ENCODE measurements at regions not wholly inside any gene's neighbourhood (a gene's known extent, or its start where the extent isn't known, plus 50 kb on each side); places are given as distances from the start of the nearest gene placed in this dataset.

- DNase-seq (ENCODE audit: low read depth): no peak
Measured at GRCh38 chr2:16278421-16279200, 338.3 kb downstream of the MYCN start.

- DNase-seq (ENCODE audit: low read depth): no peak
Measured at GRCh38 chr2:16277117-16277516, 336.8 kb downstream of the MYCN start.

DNA sequence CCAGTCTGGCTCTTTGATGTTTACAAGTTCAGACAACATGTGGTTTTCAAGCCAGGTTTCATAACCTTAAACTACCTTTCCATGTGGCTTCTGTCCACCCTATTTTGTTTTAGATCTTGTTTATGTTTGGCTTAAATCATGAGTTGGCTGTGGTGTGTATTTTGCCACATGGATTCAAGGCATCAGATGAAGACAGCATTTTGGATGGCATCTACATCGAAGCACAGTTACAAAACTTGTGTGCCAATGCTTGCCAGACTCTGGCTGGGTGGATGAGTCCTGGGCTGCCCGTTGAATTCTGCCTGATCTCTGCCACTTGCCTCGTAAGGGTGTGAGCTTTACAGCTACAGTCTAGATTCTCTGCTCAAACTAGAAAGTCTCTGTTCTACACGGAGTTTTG is 335.3 kb downstream of the MYCN start:
- no peak for DNase-seq (ENCODE audit: low read depth)

GRCh38 chr2:16275131-16275530 is 334.8 kb downstream of the MYCN start:
- DNase-seq (ENCODE audit: low read depth): no peak

- no peak for DNase-seq (ENCODE audit: low read depth)
Measured at GRCh38 chr2:16273111-16273510, 332.8 kb downstream of the MYCN start.

- DNase-seq (ENCODE audit: low read depth): no peak
Measured at GRCh38 chr2:16272038-16272788, 331.9 kb downstream of the MYCN start.

DNA sequence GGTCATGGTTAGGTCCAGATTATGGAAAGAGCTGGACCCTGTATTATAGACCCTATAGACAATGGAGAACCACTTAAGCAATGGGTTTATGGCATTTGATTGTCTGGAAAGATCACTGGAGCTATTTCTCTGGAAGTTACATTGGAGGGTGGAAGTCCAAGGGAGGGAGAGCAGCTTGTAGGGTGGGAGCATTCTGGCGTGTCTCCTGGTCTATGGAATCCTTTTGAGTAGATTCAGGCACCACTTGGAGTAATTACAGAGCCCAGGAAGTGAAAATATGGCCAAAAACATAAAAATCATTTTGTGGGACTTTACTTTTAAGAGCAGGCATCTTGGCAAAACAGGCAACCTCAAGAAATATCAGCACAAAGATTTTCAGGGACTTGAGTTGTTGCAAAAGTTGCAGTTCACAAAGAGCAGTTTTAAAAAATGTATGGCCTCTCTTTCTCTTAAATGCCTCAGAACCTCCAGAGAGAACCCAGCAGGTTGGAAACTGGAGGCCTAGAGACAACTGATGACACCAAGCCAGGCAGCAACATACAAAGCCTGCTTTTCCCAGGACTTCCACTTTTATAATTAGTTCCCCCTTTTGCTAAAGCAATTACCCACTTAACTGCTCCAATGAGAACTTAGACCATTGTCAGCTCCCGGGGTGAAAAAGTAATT is 331.0 kb downstream of the MYCN start:
- no peak for DNase-seq (ENCODE audit: low read depth)

GRCh38 chr2:16270441-16270840 is 330.1 kb downstream of the MYCN start:
- DNase-seq (ENCODE audit: low read depth): no peak

- no peak for DNase-seq (ENCODE audit: low read depth)
Measured at GRCh38 chr2:16268301-16269000, 328.1 kb downstream of the MYCN start.

DNA sequence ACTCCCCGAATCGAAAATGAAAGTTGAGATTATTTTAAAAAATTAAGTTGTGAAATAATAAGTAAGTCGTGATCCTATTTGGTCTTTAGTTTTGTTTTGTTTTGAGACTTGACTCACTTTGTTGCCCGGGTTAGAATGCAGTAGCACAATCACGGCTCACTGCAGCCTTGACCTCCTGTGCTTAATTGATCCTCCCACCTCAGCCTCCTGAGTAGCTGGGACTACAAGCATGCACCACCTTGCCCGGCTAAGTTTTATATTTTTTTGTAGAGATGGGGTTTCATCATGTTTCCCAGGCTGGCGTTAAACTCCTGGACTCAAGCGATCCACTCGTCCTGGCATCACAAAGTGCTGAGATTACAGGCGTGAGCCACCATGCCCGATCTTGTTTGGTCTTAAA is 326.2 kb downstream of the MYCN start:
- DNase-seq (ENCODE audit: low read depth): no peak

- no peak for DNase-seq (ENCODE audit: low read depth)
Measured at GRCh38 chr2:16264931-16265540, 324.7 kb downstream of the MYCN start.

DNA sequence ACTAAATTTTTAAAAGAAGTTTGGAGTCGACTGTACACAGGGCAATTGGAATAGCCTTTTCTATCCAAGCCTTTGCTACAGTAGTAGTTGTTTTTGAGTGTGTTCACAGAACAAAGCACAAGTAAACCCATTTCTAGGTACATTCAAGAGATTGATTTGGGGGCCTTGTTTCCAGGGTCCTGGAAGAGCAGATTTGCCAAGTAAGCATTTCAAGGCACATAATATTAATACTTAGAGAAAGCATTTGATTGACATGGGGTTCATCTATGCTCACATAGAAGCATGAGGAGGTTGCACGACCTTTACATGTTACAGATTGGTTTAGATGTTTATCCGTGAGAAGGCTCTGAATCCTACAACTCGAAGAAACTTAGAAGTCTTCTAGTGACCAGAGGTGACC is 324.1 kb downstream of the MYCN start:
- DNase-seq (ENCODE audit: low read depth): no peak

DNA sequence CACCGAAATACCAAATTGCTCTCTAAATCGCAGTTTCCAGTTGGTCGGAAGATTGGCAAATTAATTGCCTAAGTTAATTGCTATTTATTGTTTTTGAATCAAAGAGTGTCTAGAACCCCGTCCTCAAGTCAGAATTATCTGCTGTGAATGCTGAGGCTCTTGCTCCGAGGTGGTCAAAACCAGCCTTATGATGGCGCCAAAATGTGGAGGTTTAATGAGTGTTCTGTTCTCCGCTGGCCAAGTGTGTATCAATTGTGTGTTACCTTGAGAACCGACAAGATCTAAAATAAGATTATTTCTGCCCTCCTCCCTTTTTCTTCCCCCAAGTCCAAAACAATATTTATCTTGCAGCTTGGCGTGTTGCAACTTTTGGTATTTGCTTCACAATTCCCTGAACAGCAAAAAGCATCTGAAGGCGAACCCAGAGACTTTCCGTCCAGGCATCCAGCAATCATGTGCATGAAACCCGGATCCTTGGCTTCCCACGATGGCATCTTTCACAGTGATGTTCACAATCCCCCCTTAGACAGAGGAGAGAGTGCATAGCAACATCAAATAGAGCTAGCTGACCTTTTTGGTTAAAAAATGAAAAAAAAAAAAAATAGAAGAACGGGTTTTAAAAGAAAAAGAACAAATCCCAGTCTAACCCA is 323.0 kb downstream of the MYCN start:
- no peak for DNase-seq (ENCODE audit: low read depth)

DNA sequence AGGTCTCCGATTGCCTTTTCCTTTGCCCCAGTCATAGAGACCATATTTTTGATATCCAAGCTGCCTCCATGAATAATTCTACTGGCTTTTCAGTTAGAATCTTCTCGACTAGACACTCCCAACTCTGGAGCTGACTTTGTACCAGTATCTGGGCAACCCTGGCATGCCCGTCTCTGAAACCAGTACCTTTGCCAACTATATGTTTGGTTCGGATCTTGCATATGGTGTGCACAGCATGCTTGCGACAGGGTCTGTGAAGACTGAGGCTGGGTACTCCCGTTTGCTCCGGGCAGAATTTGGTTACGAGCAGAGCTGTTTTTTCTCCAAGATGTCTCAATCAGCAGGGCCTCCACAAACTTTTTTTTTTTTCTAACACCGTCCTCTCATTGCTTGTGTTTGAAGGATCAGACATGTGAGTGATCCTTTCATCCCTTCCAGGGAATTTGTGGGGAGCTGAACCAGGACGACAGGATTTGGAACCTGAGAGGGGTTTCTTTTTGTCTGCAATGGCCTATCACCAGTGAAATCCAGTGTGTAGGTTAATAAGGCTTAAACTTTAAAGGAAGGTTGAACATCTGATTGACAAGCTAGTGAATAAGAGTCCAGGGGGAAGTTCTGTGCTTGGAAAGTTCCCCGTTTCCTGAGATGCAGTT is 322.3 kb downstream of the MYCN start:
- DNase-seq (ENCODE audit: low read depth): no peak

DNA sequence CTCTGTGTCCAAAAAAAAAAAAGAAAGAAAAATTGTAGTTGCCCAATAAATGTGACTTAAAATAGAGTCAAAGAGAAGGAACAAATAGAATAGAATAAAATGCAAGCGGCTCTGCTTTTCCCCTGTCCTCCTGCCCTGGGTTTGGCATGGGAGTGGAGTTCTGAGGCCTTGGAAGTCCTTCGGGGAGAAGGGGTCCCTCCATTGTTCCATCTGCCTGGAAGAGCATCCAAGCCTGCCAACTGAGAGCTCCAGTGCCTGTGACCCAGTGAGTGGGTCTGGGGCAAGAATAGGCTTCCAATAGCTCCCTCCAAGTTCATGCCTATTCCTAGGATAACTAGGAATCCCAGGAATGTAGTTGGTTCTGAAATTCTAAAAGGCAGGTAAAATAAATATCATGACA is 321.4 kb downstream of the MYCN start:
- DNase-seq (ENCODE audit: low read depth): no peak

- no peak for DNase-seq (ENCODE audit: low read depth)
Measured at GRCh38 chr2:16261071-16261470, 320.7 kb downstream of the MYCN start.

- DNase-seq (ENCODE audit: low read depth): no peak
Measured at GRCh38 chr2:16260041-16260830, 319.9 kb downstream of the MYCN start.

GRCh38 chr2:16259010-16259409 is 318.7 kb downstream of the MYCN start:
- DNase-seq (ENCODE audit: low read depth): no peak

- no peak for DNase-seq (ENCODE audit: low read depth)
Measured at GRCh38 chr2:16258350-16258749, 318.0 kb downstream of the MYCN start.

Data from stimulated activated CD8-positive, alpha-beta memory T cell treated with anti-CD3 and anti-CD28 coated beads, Interleukin-15, amount 100 ng/mL, for 1 hour (primary cell).